Subcutaneous abdominal adipose tissue (tissue), 5 donors: ENCODE measurements at regions not wholly inside any gene's neighbourhood (a gene's known extent, or its start where the extent isn't known, plus 50 kb on each side); places are given as distances from the start of the nearest gene placed in this dataset.

Experiments
- H3K27ac ChIP-seq: one replicate; pipeline ENCODE4 v1.7.0; 2013; ENCODE audit warnings: low read depth, mild to moderate bottlenecking, inconsistent platforms, low read length, moderate library complexity
- H3K27me3 ChIP-seq, 5 donors: one replicate each; pipeline ENCODE4 v1.7.0; 2013; ENCODE audit warnings: low read length in 5 of 5, inconsistent platforms in 1 of 5; ENCODE audit not compliant: control insufficient read depth in 5 of 5, insufficient read depth in 4 of 5
- H3K36me3 ChIP-seq, 5 donors: one replicate each; pipeline ENCODE4 v1.7.0; 2013; ENCODE audit warnings: low read length in 5 of 5; ENCODE audit not compliant: control insufficient read depth in 5 of 5, insufficient read depth in 5 of 5
- H3K4me1 ChIP-seq, 5 donors: one replicate each; pipeline ENCODE4 v1.7.0; 2013; ENCODE audit warnings: low read length in 5 of 5, mild to moderate bottlenecking in 3 of 5, moderate library complexity in 1 of 5; ENCODE audit not compliant: control insufficient read depth in 5 of 5, insufficient read depth in 5 of 5
- H3K4me3 ChIP-seq, 5 donors: one replicate each; pipeline ENCODE4 v1.7.0; 2013; ENCODE audit warnings: low read length in 5 of 5, low read depth in 1 of 5
- H3K9ac ChIP-seq, 5 donors: one replicate each; pipeline ENCODE4 v1.7.0; 2013; ENCODE audit warnings: low read length in 5 of 5, mild to moderate bottlenecking in 4 of 5, moderate library complexity in 3 of 5
- H3K9me3 ChIP-seq, 5 donors: one replicate each; pipeline ENCODE4 v1.7.0; 2013; ENCODE audit warnings: low read length in 5 of 5; ENCODE audit not compliant: control insufficient read depth in 5 of 5
- donor health status: healthy.
- donor health status: healthy.
- donor health status: healthy.
- donor health status: healthy.
- donor health status: healthy.

DNA sequence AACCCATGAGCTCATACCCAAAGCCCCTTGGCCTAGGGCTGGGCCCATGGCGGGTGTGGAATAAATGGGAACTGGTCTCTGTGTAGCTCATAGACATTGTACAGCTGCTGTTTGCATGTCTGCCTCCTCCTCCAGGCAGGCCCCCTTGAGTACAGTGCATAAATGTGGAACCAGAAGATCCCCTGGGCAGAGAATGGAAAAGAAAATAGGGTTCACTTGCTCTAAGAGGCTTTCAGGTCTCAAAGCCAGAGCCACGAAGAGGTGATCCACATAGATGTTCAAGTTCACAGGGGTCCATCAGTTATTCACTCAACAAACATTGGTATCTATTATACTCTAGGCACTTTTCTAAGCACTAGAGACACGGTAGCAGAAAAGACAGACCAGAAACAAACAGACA lies 79.2 kb upstream of the CACNA1A start:
- H3K27me3 ChIP-seq: peaks cover 3 to 6% (median 5%) of the 10 kb centered on the region in 5 donors
- H3K4me1 ChIP-seq: peaks cover 0 to 6% (median 2%) of the 10 kb centered on the region in 5 donors
- no peaks in the 10 kb centered on the region for H3K9me3 ChIP-seq
- H3K36me3 ChIP-seq: no peaks in the 10 kb centered on the region
- no peak overlapping the region for H3K27ac ChIP-seq
- no peak overlapping the region for H3K9ac ChIP-seq
- H3K4me3 ChIP-seq: no peak overlapping the region

DNA sequence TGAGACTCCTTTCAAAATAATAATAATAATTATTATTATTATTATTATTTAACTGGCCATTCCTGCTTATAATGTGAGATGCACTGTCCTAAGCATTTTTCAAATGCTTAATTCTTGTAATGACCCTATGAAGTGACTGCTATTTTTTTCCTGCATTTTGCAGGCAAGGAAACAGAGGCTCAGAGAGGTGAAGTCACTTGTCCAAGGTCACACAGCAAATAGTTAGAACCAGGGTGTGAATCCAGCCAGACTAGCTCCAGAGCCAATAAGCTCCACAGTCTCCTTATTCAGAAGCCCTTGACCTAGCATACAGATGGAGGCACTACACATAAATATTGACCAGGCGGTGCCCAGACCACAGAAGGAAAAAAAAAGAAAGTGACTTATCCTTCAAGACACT lies 77.5 kb upstream of the CACNA1A start:
- Histone ChIP-seq H3K9ac (no peak overlapping the region), H3K36me3 (no peaks in the 10 kb centered on the region), H3K4me3 (no peak overlapping the region), H3K27me3 (peaks cover 0 to 3% (median 0%) of the 10 kb centered on the region in 5 donors), H3K9me3 (peaks cover 0 to 7% (median 0%) of the 10 kb centered on the region in 5 donors), H3K4me1 (no peaks in the 10 kb centered on the region), H3K27ac (no peak overlapping the region)

DNA sequence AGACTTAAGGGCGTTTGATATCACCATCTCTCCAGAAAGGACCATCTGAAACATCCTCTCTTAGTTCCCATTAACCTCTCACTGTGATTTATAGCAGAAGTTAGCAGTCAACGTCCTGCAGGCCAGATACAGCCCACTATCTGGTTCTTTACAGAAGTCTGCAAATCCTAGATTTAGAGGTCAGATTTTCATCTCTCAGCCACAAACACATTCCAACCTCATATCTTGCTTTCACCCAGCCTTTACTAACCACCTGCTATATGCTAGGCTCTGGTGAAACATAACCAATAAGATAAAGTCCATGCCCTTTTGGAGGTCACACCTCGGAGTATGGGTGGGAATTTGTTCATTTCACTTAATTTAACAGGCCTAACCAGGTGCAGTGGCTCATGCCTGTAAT lies 76.8 kb upstream of the CACNA1A start:
- Histone ChIP-seq H3K4me1 (no peaks in the 10 kb centered on the region), H3K27me3 (peaks cover 0 to 3% (median 0%) of the 10 kb centered on the region in 5 donors), H3K9ac (no peak overlapping the region), H3K4me3 (no peak overlapping the region), H3K36me3 (no peaks in the 10 kb centered on the region), H3K27ac (no peak overlapping the region), H3K9me3 (peaks cover 0 to 7% (median 0%) of the 10 kb centered on the region in 5 donors)

DNA sequence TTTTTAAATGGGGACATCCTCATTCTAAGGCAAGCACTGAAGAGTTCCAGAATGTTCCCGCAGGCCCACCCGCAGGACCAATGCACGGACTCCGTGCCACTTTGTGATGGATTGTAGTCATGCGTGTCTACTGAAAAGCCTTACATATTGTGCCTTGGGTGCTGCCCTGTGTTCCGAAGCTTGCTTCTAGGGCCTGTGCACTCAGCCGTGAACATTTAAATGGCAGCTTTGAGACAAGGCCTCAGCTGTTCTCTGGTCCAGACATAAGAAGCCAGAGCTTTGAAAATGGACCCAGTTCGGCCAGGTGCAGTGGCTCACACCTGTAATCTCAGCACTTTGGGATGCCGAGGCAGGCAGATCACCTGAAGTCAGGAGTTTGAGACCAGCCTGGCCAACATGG lies 75.3 kb upstream of the CACNA1A start:
- Histone ChIP-seq H3K9ac (no peak overlapping the region), H3K4me1 (no peaks in the 10 kb centered on the region), H3K27me3 (peaks cover 0 to 3% (median 0%) of the 10 kb centered on the region in 5 donors), H3K27ac (no peak overlapping the region), H3K36me3 (no peaks in the 10 kb centered on the region), H3K9me3 (peaks cover 7 to 17% (median 10%) of the 10 kb centered on the region in 5 donors), H3K4me3 (no peak overlapping the region)

DNA sequence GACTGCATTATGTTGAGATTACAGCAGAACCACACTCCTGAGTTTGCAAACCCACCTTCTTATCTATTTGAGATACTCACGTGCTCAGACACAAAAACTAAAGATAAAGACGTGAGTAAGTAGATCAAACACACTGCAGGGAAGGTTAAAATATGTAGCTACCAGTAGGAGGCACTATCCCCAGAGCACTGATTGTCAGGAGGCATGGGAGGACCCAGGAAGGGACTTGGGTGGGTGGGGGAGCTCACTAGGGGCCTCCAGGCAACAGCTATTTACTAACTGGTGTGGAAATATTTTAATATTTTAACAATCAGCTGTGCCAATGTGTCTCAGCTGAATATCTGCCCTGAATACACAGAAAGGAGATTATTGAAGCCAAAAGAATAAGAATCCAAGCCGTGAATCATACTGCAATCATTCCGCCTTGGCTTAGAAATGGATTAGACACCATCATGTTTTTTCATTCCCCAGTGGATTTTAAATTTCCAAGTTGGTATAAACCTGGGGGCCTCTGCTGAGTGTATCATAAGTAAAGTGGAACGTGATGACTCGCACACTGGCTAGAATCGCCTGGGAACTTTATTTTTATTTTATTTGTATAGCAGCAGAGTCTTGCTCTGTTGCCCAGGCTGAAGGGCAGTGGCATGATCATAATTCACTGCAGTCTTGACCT lies 73.2 kb upstream of the CACNA1A start:
- no peak overlapping the region for H3K9ac ChIP-seq
- peaks cover 8 to 24% (median 18%) of the 10 kb centered on the region in 5 donors for H3K9me3 ChIP-seq
- no peaks in the 10 kb centered on the region for H3K36me3 ChIP-seq
- H3K4me3 ChIP-seq: no peak overlapping the region
- no peak overlapping the region for H3K27ac ChIP-seq
- H3K27me3 ChIP-seq: no peaks in the 10 kb centered on the region
- no peaks in the 10 kb centered on the region for H3K4me1 ChIP-seq

DNA sequence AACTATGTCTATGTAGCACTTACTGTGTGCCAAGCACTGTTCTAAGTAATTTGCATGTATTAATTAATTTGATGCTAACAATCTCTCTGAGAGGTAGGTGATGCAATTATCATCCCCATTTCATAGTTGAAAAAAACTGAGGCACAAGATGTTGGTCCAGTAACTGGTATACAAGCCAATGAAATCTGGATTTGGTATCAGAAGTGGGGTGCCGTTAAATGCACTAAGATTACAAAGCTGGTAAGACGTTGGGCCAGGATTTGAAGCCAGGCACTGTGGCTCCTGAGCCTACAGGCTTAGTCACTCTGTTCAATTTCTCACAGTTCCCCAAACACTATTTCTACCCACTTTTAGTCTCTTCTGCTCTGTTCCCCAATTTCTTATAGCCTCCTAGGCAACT lies 70.4 kb upstream of the CACNA1A start:
- H3K4me3 ChIP-seq: no peak overlapping the region
- peaks cover 8 to 24% (median 18%) of the 10 kb centered on the region in 5 donors for H3K9me3 ChIP-seq
- no peak overlapping the region for H3K27ac ChIP-seq
- H3K36me3 ChIP-seq: no peaks in the 10 kb centered on the region
- H3K27me3 ChIP-seq: peaks cover 0 to 4% (median 2%) of the 10 kb centered on the region in 5 donors
- no peak overlapping the region for H3K9ac ChIP-seq
- no peaks in the 10 kb centered on the region for H3K4me1 ChIP-seq

DNA sequence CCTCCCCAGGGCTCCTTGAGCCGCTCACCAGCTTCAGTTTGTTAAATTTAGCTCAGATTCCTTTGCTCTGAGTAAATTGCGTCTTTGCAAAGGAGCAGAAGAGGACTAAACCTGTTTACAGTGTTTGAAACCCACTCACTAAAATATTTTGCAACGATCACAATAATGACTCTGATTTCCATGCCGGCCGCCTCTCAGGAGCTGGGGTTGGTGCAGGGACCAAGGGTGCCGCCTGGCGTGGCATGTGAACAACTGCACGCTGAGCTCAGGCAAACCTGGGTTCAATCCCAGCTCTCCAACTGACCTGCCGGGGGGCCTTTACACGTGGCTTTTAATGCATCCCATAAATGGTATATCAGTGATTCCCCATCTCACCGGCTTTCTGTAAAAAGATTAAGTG lies 68.7 kb upstream of the CACNA1A start:
- H3K36me3 ChIP-seq: no peaks in the 10 kb centered on the region
- H3K4me1 ChIP-seq: no peaks in the 10 kb centered on the region
- H3K27me3 ChIP-seq: peaks cover 0 to 4% (median 2%) of the 10 kb centered on the region in 5 donors
- H3K9ac ChIP-seq: no peak overlapping the region
- H3K4me3 ChIP-seq: no peak overlapping the region
- H3K9me3 ChIP-seq: peaks cover 8 to 24% (median 18%) of the 10 kb centered on the region in 5 donors
- no peak overlapping the region for H3K27ac ChIP-seq

DNA sequence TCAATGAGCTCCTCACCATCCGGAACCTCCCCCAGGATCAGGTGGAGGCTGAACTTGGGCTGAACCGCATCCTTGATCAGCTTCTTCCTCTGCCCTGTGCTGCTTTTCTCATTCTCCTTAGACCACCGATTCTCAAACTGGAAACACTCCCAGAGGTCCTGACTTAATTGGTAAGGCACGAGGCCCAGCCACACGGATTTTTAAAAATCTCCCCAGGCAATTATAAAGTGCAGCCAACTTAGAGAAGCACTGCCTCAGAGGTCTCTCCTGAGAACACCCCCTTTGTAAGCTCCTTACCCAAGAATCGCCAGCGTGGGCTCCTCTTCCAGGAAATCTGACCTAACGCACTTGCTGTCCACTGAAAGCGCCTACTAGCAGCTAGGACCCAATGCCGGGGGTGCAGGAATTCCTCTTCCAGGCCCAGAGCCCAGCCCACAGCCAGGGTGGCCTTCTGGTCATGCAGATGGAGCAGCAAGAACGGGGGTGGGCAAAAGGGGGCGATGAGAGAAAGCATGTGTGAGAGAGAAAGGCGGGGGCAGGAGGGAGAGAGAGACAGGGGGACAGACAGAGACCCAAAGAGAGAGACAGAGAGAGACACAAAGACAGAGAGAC lies 66.9 kb upstream of the CACNA1A start:
- Histone ChIP-seq H3K27ac (no peak overlapping the region), H3K9me3 (peaks cover 8 to 21% (median 17%) of the 10 kb centered on the region in 5 donors), H3K4me3 (no peak overlapping the region), H3K36me3 (no peaks in the 10 kb centered on the region), H3K27me3 (peaks cover 0 to 4% (median 2%) of the 10 kb centered on the region in 5 donors), H3K4me1 (no peaks in the 10 kb centered on the region), H3K9ac (no peak overlapping the region)

DNA sequence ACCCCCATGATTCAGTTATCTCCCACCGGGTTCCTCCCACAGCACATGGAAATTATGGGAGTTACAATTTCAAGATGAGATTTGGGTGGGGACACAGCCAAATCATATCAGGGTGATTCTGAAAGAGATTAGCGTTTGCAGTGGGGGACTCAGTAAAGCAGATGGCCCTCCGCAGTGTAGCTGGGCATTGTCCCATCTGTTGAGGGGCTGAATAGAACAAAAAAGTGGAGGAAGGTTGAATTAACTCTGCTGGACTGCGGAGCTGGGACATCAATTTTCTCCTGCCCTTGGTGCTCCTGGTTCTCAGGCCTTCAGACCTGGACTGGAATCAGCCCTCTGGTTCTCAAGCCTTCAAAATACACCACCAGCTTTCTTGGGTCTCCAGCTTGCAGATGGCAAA lies 55.2 kb upstream of the CACNA1A start:
- Histone ChIP-seq H3K27ac (no peak overlapping the region), H3K9ac (no peak overlapping the region), H3K27me3 (peaks cover 0 to 7% (median 0%) of the 10 kb centered on the region in 5 donors), H3K36me3 (no peaks in the 10 kb centered on the region), H3K4me1 (no peaks in the 10 kb centered on the region), H3K9me3 (peaks cover 0 to 12% (median 3%) of the 10 kb centered on the region in 5 donors), H3K4me3 (no peak overlapping the region)

DNA sequence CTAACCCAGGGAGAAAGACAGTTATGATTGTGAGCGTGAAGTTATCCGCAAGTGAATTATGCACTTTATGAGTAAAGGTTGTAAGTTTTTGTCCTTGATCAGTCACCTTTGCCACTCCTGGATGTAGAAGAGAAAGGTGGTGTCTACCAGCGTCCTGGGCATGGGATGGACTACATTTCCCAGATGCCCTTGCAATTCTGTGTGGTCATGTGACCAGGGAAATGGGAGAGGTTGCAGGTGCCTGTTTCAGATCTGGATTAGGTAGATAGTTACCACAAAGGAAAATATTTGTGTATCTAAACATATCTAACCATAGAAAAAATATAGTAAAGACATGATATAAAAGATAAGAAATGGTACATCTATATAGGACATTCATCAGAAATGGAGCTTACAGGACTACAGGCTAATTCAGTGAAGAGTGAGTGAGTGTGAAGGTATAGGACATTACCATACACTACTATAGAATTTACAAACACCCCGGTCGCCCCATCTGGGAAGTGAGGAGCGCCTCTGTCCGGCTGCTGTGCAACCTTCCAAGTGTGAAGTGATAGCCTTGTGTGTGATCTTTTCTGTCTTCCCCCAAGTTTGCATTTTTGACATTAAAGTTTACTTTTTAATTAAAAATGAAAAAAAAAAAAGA lies 51.6 kb upstream of the CACNA1A start:
- Histone ChIP-seq H3K4me3 (no peak overlapping the region), H3K27ac (no peak overlapping the region), H3K4me1 (no peaks in the 10 kb centered on the region), H3K36me3 (no peaks in the 10 kb centered on the region), H3K9ac (no peak overlapping the region), H3K9me3 (peaks cover 0 to 12% (median 3%) of the 10 kb centered on the region in 5 donors), H3K27me3 (peaks cover 0 to 17% (median 2%) of the 10 kb centered on the region in 5 donors)
